OCI-LY7 (cell line): ENCODE measurements at regions not wholly inside any gene's neighbourhood (a gene's known extent, or its start where the extent isn't known, plus 50 kb on each side); places are given as distances from the start of the nearest gene placed in this dataset.

Source experiments
- BruUV-seq: library from RNA; stranded (reverse); fragments of 400-500 nt; replicated peaks from 2 replicates; lab custom pipeline; 2021; lab: Mats Ljungman, UMichigan
- CTCF ChIA-PET: fragments of 300-600 bp; sonication (Branson Sonifier 250); formaldehyde crosslinking; loops from one replicate; lab custom pipeline; 2022; ENCODE audit warnings: antibody characterized with exemption; ENCODE audit not compliant: unreplicated experiment; lab: Charles Lee
- POLR2A ChIA-PET: fragments of 300-600 bp; sonication (Branson Sonifier 250); formaldehyde crosslinking; loops from one replicate; lab custom pipeline; 2022; ENCODE audit warnings: antibody characterized with exemption; lab: Charles Lee
- DNase-seq: peaks from one replicate; pipeline ENCODE4 v3.0.0-alpha.2; 2015; ENCODE audit warnings: low spot score
- H2AFZ ChIP-seq: fragments of 200-600 bp; sonication (generic), shearing (Covaris generic); 2 replicates; pipeline ENCODE4 v1.6.1; 2014; ENCODE audit warnings: mild to moderate bottlenecking, antibody characterized with exemption, low read length, moderate library complexity
- H3K27ac ChIP-seq: fragments of 200-600 bp; sonication (generic); 2 replicates; pipeline ENCODE4 v1.5.1; 2014; ENCODE audit warnings: mixed run types, low read depth, mild to moderate bottlenecking, moderate library complexity, low read length, inconsistent platforms; ENCODE audit not compliant: poor library complexity, severe bottlenecking
- H3K36me3 ChIP-seq: fragments of 200-600 bp; sonication (generic); 2 replicates; pipeline ENCODE4 v1.6.1; 2014; ENCODE audit warnings: mild to moderate bottlenecking, antibody characterized with exemption, low read length, moderate library complexity, mixed read lengths; ENCODE audit not compliant: insufficient read depth
- H3K4me1 ChIP-seq: fragments of 200-600 bp; sonication (generic); 2 replicates; pipeline ENCODE4 v1.5.1; 2014; ENCODE audit warnings: mild to moderate bottlenecking, low read length; ENCODE audit not compliant: insufficient read depth, poor library complexity, severe bottlenecking
- H3K4me2 ChIP-seq: fragments of 200-600 bp; sonication (generic); 2 replicates; pipeline ENCODE4 v1.6.1; 2014; ENCODE audit warnings: mild to moderate bottlenecking, low read length
- H3K4me3 ChIP-seq: fragments of 200-600 bp; sonication (generic); 2 replicates; pipeline ENCODE4 v1.5.1; 2014; ENCODE audit warnings: mild to moderate bottlenecking, low read depth, low read length; ENCODE audit not compliant: poor library complexity, severe bottlenecking
- H3K79me2 ChIP-seq: fragments of 200-600 bp; sonication (generic); 2 replicates; pipeline ENCODE4 v1.6.1; 2016; ENCODE audit warnings: low read depth, mild to moderate bottlenecking, low read length, moderate library complexity, mixed read lengths; ENCODE audit not compliant: insufficient read depth
- H3K9me2 ChIP-seq: fragments of 200-600 bp; sonication (generic); 2 replicates; pipeline ENCODE4 v1.6.1; 2016; ENCODE audit warnings: mild to moderate bottlenecking, low read length, mixed read lengths; ENCODE audit not compliant: insufficient read depth
- H3K9me3 ChIP-seq: fragments of 200-600 bp; sonication (generic); 2 replicates; pipeline ENCODE4 v1.6.1; 2014; ENCODE audit warnings: mild to moderate bottlenecking, mixed run types, low read length, mixed read lengths
- H4K20me1 ChIP-seq: fragments of 200-600 bp; sonication (generic); 2 replicates; pipeline ENCODE4 v1.6.1; 2014; ENCODE audit warnings: mild to moderate bottlenecking, antibody characterized with exemption, low read length, moderate library complexity, mixed read lengths; ENCODE audit not compliant: insufficient read depth
- EZH2phosphoT487 ChIP-seq: fragments of 200-600 bp; sonication (generic); IDR thresholded peaks from 2 replicates; pipeline ENCODE4 v1.6.1; 2018; ENCODE audit warnings: low read depth, borderline replicate concordance, mild to moderate bottlenecking, mixed run types, antibody characterized with exemption, low read length, moderate library complexity, mixed read lengths
- intact Hi-C: fragments of 100-400 bp; cut with micrococcal nuclease; formaldehyde crosslinking; loops from one replicate; pipeline ENCODE4 v1.10.0; 2022; ENCODE audit not compliant: unreplicated experiment
- TF ChIP-seq, protein P1 (sequence below): fragments of 200-600 bp; sonication (generic); conservative IDR thresholded peaks from 2 replicates; pipeline ENCODE4 v1.5.1; 2014; ENCODE audit warnings: mild to moderate bottlenecking, antibody characterized with exemption, low read length, moderate library complexity, mixed read lengths

DNA sequence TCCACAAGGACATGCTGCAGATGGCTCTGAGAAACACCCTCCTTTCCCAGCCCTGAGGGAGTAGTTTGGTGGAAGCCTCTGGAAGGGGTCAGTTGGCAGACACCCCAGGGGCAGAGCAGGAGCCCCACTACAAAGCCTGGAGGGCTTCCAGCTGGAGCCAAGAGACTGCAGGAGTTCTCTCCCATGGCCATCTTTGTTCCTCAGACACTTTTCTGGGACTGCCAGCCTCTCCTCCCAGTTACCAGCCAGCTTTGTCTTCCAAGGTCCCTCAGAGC lies 91.0 kb upstream of the PJA1 start:
- Histone ChIP-seq H3K4me1 (no peaks in the 10 kb centered on the region), H3K9me3 (no peaks in the 10 kb centered on the region), H3K79me2 (no peaks in the 10 kb centered on the region), H3K36me3 (no peaks in the 10 kb centered on the region), H3K4me2 (no peak overlapping the region), H3K27ac (no peak overlapping the region), H3K4me3 (no peak overlapping the region), H4K20me1 (no peaks in the 10 kb centered on the region), H3K9me2 (no peaks in the 10 kb centered on the region), H2AFZ (no peak overlapping the region)
- no peak for TF ChIP-seq EZH2phosphoT487
- TF ChIP-seq, protein P1, sequence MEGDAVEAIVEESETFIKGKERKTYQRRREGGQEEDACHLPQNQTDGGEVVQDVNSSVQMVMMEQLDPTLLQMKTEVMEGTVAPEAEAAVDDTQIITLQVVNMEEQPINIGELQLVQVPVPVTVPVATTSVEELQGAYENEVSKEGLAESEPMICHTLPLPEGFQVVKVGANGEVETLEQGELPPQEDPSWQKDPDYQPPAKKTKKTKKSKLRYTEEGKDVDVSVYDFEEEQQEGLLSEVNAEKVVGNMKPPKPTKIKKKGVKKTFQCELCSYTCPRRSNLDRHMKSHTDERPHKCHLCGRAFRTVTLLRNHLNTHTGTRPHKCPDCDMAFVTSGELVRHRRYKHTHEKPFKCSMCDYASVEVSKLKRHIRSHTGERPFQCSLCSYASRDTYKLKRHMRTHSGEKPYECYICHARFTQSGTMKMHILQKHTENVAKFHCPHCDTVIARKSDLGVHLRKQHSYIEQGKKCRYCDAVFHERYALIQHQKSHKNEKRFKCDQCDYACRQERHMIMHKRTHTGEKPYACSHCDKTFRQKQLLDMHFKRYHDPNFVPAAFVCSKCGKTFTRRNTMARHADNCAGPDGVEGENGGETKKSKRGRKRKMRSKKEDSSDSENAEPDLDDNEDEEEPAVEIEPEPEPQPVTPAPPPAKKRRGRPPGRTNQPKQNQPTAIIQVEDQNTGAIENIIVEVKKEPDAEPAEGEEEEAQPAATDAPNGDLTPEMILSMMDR = no peak
- DNase-seq = no peak
- CTCF ChIA-PET = no interaction called here
- intact Hi-C loops = no loop called here
- POLR2A ChIA-PET = no interaction called here
- BruUV-seq = no TSS peak

DNA sequence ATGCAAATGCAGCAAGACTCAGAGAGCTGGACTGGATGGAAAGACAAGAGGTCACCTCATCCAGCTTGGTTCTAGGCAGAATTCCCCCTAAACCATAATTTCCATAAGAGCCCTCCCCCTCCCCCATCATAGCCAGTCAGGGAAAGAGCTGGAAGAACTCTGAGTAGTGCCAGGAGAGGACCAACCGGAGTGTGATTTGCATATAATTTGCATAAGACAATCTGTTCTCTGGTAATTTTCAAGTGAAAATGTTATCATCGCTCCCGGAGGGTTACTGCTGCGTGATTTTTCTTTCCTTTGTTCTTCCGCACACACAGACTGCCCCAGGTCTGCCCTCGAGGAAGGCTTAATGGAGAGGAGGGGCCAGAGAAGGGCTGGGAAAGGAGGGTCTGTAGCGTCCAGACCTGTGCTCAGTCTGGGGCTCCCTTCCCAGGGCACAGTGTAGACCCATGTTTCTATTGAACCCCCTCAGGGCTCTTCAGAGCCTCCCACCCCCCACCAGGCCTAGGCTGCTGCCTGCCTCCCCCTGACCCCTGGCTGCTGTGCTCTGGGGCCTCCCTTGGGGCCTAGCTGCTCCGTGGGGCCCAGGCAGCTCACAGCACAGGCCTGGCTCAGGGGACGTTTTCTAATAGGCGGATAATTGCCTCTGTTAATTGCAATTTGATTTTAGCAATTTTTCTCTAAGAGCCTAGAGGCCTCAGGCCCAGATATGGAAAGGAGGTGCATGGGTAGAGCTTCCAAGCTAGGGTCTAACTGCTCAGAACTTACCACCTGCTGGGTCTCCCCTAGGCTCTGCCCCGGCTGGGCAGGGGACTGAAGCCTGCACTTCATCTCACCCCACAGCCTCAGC lies 90.4 kb upstream of the PJA1 start:
- BruUV-seq = no TSS peak
- no peak for DNase-seq
- intact Hi-C loops = no loop called here
- H3K4me3 ChIP-seq = no peak overlapping the region
- H3K4me2 ChIP-seq = no peak overlapping the region
- TF ChIP-seq, protein P1 = no peak
- no peak for TF ChIP-seq EZH2phosphoT487
- H3K27ac ChIP-seq = no peak overlapping the region
- H2AFZ ChIP-seq = no peak overlapping the region
- no peaks in the 10 kb centered on the region for H3K4me1 ChIP-seq
- H3K79me2 ChIP-seq = no peaks in the 10 kb centered on the region
- POLR2A ChIA-PET = no interaction called here
- no peaks in the 10 kb centered on the region for H3K36me3 ChIP-seq
- no peaks in the 10 kb centered on the region for H3K9me3 ChIP-seq
- no peaks in the 10 kb centered on the region for H4K20me1 ChIP-seq
- no peaks in the 10 kb centered on the region for H3K9me2 ChIP-seq
- CTCF ChIA-PET = no interaction called here

- no peak for TF ChIP-seq EZH2phosphoT487
- TF ChIP-seq, protein P1 = no peak
- H3K9me2 ChIP-seq = no peaks in the 10 kb centered on the region
- H3K79me2 ChIP-seq = no peaks in the 10 kb centered on the region
- no peak overlapping the region for H3K27ac ChIP-seq
- no peaks in the 10 kb centered on the region for H4K20me1 ChIP-seq
- CTCF ChIA-PET = no interaction called here
- no peak overlapping the region for H2AFZ ChIP-seq
- no peak overlapping the region for H3K4me3 ChIP-seq
- no peak overlapping the region for H3K4me2 ChIP-seq
- POLR2A ChIA-PET = no interaction called here
- no peaks in the 10 kb centered on the region for H3K9me3 ChIP-seq
- no peak for DNase-seq
- no peaks in the 10 kb centered on the region for H3K4me1 ChIP-seq
- no peaks in the 10 kb centered on the region for H3K36me3 ChIP-seq
- BruUV-seq = no TSS peak
- intact Hi-C loops = no loop called here
Measured at GRCh38 chrX:69253821-69254220, 88.6 kb upstream of the PJA1 start.
